NCI-H146 (cell line): ENCODE measurements at regions not wholly inside any gene's neighbourhood (a gene's known extent, or its start where the extent isn't known, plus 50 kb on each side); places are given as distances from the start of the nearest gene placed in this dataset.
A peak's percentile ranks its signal among the peaks of the same experiment; 100 is the strongest.
"Not testable (repeated sequence)": the region's sequence is repeated elsewhere in the genome, so short reads cannot be mapped to it uniquely, and the experiment has no call there.

Experiments used
- DNase-seq: peaks from one replicate; lab custom pipeline; 2025; lab: John Stamatoyannopoulos, UW

DNA sequence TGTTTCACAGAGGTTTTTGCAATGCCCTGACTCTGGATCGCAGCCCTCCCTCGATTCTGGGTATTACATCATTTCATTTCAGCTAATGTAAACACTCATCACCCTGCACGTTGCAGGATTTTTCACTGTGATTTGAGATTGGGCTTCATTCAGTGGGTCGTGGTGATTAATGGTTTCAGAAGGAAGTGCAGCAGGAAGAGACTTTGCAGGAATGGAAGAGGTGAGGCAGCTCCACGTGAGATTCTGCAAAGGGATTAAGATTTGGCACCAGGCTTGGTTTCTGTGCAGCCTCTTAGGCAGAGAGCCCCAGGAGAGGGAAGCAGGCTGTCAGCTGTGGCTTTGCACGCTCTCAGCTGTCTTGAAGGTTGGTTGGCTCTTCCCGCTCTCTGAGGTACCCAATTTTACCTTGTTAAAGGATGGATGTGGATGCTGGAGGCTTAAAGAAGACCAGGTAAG is 95.2 kb downstream of the PLCE1 start:
- peak; percentile 12 for DNase-seq

DNA sequence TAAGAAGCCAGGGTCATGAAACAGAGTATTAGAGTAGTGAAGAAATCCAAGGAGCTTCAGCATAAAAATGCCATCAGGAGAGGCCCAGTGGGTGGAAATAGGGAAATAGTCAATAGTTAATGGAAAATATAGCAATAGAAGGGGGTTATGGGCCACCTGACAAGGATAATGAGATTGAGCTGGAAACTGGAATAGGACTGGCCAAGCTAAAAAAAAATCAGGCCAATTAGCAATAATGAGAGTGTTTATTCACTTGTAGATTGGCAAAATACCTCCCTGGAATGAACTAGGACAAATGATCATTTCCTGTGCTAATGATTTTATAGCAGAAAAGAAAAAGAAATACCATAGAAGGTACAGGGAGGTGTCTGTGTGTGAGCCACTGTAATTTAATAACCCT is 97.9 kb downstream of the PLCE1 start:
- DNase-seq = no peak

DNA sequence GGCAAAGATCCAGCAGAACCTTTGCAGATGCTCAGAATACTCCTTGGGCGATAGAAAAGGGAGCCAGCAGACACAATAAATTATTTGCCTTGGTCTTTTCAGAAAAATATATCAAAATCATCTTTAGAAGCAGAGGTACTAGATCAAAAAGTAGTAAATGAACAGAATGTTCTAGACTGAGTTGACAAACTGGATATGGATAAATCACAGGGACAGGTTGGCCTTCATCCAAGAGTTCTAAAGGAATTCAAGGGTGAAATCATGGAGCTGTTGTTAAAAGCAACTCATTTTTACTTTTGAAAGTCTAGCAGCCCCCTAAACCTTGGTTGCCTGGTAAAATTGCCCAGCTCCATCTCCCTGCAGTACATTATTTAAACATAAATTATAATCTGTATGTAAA is 99.1 kb downstream of the PLCE1 start:
- DNase-seq = no peak

DNA sequence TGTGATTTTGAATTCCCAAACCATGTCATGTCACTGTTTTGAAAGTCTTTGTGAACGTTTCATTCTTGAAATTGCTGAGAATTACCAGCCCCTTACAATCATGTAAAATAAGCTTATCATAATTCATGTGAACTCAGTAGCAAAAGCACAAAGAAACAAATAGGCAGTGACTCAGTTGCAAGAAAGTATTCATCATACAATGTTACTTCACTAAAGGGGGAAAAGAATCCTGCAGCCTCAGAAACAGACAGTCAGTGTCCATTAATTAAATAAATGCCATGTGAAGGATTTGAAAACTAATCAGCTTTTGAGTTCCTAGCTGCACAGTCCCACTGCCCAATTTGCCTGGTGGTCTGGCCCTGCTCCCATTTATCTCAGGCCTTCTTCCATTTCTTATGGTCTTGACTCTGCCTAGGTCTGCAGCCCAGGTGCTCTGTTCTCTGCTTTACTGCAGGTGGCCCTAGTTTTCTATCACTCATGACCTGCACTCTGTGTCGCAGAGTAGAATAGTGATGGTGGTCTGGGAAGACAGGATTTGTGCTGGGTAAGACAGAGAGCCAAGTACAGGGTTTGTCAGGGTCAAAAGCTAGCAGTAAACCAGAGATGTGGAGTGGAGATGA is 99.7 kb downstream of the PLCE1 start:
- DNase-seq = no peak

DNA sequence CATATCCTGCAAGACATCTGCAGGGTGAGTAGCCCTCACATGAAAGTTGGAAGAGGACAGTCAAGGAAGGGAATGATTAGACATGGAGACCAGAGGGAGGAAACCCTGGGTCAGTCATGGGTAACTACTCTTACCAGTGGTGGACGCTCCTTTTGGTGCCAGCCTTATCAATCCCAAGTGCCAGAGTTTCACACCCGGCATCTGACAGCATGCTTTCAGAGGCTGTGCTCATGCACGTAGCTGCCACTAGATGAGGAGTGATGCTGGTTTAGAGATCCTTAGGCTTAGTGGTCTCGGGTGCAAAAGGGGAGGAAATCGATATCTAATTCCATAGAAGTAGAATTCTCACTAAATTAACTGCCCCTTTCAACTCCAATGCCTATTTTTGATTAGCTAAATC is 100.8 kb downstream of the PLCE1 start:
- no peak for DNase-seq

DNA sequence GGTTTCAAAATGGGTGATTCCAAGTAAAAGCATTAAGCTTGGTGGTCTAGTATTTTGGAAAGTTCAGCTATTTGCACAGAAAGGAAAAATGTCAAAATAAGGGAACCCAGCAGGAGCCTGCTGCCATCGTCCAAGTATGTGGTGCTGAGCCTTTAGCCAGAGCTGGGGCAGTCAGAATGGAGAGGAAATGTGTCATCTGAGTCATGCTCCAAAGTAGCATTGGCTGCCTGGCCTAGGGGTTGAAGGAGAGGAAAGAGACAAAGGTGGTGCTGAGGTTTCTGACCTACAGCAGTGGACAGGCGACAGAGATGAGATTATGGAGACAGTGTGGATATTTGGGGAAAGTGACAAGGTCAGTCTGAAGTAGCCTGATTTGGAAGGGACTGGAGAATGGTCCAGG is 103.9 kb downstream of the PLCE1 start:
- no peak for DNase-seq

DNA sequence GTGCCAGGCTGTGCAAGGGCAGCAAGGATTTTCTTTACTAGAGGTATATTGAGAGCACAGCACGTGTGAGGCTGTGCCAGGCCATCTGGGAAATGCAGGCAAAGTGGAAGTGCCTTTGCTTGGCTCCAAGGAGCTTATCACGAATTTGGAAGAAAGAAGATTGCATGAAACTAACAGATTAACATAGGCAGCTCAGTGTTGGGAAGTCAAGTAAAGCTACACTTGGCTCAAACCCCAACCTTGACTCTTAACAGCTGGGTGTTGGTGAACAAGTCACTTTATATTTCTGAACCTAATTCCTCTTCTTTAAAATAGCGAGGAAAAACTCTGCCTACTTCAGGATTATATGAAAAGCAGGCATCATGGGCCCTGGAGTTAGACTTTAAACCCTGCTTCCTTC is 105.2 kb downstream of the PLCE1 start:
- DNase-seq = no peak

DNA sequence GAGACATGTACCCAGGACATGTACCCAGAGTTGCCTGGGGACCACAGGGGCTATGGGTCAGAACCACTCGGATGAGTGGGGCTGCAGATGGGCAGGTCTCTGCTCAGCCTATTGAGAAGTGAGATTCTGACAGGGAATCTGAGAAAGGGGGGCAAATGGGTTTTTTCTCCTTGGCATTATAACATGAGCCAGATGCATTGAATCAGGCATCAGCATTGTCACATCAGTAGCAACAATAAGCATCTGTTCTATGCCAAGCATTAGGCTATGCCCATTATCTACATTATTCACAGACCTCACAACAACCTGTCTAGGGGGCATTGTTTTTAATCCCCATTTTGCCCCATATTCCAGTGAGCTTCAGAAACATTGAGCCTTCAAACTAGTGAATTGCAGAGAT is 108.2 kb downstream of the PLCE1 start:
- DNase-seq = no peak

DNA sequence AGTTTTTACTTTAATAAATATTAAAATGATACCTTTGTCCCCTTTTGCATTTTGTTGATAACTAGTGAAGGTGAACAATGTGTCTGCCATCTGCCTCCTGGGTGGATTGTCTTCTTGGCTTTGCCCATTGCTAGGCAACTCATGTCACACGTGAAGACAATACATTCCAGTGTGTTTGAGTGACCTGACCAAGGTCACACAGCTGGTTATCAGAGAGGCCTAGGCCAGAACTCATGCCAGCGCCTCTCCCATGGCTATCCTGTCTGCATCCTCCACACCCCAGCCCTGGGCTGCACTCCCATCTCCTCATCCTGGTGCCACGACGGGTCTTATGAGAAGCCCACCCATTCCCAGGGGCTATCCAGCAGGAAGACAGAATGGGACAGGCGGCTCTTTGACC is 108.7 kb downstream of the PLCE1 start:
- DNase-seq = no peak

DNA sequence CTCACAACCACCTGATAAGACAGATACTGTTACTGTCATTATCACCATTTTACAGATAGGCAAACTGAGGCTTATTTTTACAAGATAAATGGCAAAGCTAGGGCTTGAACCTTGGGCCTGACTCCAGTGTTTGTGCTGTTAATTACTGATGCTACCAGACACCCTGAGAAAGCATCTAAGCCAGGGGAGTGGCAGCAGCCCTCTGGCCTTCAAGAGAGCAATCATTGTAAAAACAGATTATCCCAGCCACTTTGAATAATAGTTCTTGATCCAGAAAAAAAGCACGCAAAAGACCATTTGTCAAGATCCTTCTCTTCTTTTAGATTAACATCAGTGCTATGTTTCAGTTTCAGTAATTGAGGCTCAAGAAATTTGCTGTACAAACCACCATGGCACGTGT is 109.5 kb downstream of the PLCE1 start:
- no peak for DNase-seq

DNA sequence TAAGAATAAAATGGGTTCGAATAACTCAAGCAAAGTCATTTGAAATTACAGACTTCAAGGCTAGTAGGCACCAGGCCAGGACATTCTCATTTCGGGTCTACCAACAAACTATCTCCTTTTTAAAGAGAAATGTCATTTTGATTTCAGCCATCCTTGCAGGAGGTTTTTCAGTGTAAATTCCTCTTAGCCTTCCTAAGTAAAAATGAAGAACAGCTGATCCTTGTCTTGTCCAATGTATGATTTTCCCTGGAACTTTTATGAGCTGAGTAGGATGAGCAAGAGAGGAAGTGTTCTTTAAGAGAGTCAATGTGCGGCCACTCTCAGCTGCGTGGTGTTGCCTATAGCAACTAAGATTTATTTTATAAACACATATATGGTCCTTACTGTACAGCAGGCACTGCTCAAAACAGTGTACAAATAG is 110.1 kb downstream of the PLCE1 start:
- DNase-seq = no peak

DNA sequence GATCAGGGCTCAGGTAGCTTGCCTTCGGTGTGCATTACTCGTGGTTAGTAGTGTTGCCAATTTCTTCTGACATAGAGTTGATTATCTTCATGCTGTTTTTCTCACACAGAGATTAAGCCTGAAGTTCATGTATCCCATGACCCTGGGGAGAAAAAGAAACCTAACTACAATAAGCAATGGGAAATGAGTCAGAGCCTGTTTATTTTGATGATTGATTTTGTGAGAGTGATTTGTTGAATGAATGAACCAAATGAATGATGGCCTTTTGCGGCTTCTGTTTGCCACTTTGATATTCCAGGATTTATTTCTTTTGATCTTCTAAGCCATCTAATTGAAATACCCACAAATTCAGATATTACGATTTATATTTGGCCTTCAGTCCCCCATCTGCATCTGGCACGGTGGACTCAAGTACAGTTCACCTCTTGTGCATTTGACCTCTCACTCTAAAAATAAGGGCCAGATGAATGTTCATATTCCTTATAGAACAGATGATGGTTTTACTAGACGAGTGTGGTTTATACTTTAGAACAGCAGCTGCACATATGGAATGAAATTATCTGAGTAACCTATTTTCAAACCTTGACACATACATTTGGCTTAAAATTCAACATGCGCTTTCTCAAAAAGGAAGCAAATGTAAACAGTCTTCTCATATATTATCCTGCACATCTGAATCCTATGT is 110.7 kb downstream of the PLCE1 start:
- no peak for DNase-seq

DNA sequence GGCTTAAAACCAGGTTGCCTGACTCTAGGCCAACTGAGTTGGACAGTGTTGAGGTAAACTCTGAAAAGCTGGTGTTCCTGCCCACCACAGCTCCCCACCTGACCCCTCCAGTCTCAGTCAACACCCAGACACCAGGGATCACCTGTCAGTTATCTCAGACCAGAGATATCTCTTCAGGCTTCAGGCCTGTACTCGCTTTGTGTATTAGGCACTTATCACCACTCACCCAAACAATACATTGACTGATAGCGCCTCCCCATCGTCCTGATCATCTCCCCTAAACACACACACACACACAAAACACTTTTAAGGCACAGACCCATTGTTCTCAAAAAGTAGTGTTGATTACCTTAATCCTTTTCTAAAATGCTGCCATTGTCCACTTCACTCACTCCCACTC is 111.5 kb downstream of the PLCE1 start:
- no peak for DNase-seq

DNA sequence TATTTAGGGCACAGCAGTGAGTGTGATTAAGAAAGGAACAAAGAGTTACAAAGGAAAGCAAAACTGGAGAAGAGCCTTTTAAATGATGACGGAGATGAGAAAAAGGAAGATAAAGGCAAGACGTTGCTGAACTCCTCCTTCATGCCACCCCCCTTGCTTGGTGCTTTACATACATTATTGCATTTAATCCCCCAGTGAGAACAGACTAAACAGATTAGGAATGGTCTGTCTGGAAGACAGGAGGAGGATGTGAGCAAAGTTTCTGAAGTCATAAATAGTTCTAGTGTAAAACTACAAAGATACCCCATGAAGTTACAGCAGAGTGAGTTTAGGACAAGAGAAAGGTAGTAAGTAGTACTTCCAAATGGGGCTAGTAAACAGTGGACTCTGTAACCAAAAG is 113.5 kb downstream of the PLCE1 start:
- DNase-seq = no peak

DNA sequence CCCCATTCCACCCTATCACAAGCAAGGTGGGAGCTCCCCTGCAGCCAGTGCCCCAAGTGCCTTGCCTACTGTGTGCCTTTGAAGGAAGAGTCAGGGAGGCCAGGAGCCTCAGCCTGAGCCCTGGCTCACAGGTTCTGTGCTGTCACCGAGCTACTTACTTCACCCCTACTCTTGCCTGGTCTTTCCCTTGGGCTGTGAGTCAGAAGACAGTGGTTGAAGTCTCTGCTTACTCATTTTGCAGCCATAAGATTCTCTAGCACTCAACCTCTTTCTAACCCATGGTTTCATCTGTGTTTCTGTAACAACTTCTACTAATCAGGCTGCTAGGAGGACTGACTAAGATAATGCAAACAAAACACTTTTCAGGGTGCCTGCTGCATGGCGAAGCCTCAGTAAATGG is 114.5 kb downstream of the PLCE1 start:
- no peak for DNase-seq

DNA sequence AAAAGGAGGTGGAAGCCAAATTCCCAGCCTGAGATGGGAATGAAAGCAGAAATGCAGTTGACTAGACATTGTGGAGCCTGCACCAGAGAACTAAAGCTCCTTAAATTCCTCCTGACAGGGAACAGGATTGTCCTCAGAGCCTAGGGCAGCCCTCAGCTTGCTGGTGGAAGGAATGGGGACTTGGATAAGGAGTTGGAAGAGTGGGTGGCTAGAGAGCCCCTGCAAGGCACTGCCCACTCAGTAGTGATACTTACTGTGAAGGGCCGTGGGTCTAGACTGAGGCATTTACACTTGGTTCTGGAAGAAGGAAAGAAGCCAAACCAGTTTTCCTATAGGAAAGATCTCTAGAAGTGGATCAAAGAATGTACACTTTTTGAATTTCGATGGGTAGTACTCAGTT is 117.6 kb downstream of the PLCE1 start:
- no peak for DNase-seq

DNA sequence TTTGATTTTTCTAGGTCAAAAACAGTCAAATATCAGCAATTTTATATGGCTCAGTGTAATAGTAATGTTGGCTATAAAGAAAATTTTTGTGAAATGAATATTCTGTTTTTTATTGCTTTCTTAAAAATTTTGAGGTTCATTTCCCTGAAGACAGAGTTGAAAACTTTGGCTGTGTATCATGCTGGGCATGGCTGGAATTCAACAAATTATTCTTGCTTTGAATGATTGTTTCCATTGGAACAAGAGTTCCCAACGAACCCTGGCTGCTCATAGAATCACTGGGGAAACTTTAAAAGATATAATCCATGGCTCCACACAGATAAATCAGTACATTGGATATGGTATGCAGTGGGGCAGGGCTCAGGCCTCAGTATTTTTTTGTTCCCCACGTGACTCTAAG is 118.6 kb downstream of the PLCE1 start:
- DNase-seq = no peak

DNA sequence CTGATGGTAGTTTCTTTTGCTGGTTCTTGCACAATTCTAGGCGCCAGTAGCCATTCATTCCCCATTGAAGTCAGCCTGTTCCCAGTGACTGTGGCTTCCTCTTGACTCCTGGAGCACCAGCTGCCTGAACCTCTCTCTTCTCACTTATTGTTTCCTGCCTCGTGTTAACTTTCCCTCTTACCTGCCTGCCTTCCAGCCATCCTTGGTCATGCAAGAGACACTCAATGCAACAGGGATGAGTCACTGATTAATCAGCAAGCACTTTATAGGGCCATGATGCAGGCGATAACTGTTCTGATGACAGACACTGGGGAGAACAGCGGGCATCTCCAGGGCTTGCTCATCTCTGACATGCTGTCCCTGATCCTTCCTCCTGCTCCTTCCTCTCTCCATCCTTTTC is 122.0 kb downstream of the PLCE1 start:
- DNase-seq = no peak

DNA sequence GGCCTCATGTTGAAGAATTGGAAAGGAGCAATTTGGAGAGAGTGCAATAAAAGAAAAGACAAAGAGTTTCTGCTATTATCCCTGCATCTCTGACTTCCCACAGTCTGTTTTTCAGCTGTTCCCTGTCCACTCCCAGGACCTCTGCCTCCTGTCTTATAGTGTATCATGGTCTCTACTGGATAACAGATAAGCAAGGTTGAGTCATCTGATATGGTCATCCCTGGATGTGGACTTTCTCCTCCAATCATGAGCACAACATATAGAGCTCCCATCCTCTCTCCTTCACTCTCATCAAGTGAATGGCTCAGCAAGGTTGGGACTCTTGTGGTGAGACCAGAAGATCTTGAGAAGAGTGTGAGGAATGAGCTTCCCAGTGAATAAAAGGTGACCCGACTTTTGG is 123.1 kb downstream of the PLCE1 start:
- DNase-seq = no peak

DNA sequence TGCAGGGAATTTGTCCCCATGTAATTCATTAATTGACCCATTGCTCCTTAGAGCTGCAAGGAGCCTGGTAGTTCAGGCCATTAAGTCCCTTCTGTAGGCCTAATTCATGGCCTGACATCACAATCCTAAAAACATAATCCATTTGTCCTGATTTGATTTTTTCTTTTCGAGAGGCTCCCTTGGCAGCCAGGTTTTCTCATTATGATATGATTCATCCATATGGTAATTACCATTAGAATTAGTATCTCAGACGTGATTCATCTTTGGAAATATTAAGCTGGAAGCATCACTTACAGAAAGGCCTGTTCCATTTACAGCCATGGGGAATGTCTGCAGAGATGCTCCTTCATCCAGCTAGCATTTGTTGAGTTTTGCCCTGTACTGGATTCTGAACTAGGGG is 128.5 kb downstream of the PLCE1 start:
- DNase-seq = no peak

DNA sequence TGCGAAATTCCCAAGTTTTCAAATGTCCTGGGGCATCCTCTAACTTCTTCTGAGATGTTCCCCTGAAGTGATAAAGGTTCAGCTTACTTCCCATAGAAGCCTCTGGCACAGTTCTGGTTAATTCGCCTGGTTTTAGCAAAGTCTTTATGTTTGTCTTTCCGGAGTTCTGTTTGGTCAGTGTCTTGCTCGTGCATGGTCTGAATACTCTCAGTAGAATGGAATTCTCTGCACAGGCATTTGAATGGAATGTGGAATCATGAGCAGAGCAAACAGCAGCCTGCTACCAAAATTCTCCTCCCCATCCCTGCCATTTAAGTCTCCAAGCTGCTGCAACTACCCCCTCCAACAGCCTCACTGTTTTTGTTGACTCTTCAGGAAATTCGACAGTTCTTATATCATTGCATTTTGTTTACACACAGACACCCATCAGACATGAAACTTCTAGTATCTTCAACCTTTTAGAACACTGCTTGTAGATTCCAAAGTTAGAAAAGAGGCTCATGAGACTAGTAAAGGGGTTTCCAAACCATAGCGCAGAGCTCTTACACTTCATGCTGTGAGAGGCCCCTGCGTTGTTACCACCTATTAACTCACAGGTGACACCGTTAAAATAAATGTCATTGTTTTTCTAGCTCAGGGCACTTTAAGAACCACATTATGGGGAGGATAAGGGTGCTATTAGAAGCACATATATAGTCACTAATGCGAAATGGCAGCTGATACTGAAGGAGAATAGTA is 129.7 kb downstream of the PLCE1 start:
- DNase-seq = no peak

DNA sequence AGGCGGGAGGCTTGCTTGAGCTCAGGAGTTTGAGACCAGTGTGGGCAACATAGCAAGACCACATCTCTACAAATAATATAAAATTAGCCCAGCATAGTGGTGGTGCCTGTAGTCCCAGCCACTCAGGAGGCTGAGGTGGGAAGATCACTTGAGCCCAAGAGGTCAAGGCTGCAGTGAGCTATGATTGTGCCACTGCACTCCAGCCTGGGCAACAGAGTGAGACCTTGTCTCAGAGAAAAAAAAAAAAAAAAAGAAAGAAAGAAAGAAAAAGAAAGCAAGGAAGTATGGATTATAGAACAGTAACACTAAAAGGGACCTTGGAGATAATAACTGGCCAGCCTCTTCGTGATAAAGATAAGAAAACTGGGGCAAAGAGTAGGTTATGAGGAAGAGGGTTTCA is 130.4 kb downstream of the PLCE1 start:
- not testable (repeated sequence) for DNase-seq

DNA sequence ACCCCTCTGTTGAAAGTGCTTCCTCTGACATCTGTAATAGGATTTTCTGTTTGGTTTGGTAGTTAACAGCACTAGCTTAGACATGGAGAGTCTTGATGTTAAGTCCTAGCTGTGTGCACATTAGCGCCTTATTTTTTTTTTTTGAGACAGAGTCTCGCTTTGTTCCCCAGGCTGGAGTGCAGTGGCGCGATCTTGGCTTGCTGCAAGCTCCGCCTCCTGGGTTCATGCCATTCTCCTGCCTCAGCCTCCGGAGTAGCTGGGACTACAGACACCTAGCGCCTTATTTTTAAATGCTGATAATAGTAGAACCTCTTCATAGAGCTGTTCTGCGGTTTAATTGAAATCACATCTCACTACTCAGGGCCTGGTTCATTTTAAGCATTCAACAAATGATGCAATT is 131.5 kb downstream of the PLCE1 start:
- not testable (repeated sequence) for DNase-seq
